Ishikawa (cell line): ENCODE measurements at regions not wholly inside any gene's neighbourhood (a gene's known extent, or its start where the extent isn't known, plus 50 kb on each side); places are given as distances from the start of the nearest gene placed in this dataset.

Experiments
- CEBPB ChIP-seq: IDR thresholded peaks from 2 replicates; pipeline ENCODE4 v1.6.1; 2012
- CREB1 ChIP-seq: IDR thresholded peaks from 2 replicates; pipeline ENCODE4 v1.6.1; 2012; ENCODE audit warnings: low read depth
- EGR1 ChIP-seq: IDR thresholded peaks from 2 replicates; pipeline ENCODE4 v1.6.1; 2012
- EP300 ChIP-seq: IDR thresholded peaks from 2 replicates; pipeline ENCODE4 v1.6.1; 2012; ENCODE audit warnings: borderline replicate concordance
- FOXM1 ChIP-seq: IDR thresholded peaks from 2 replicates; pipeline ENCODE4 v1.6.1; 2012; ENCODE audit warnings: low read depth, borderline replicate concordance
- NFIC ChIP-seq: IDR thresholded peaks from 2 replicates; pipeline ENCODE4 v1.6.1; 2012
- RAD21 ChIP-seq: IDR thresholded peaks from 2 replicates; pipeline ENCODE4 v1.6.1; 2012; ENCODE audit warnings: low read depth
- TAF1 ChIP-seq: IDR thresholded peaks from 2 replicates; pipeline ENCODE4 v1.6.1; 2012; ENCODE audit warnings: low read depth, mild to moderate bottlenecking
- TCF12 ChIP-seq: IDR thresholded peaks from 2 replicates; pipeline ENCODE4 v1.6.1; 2012; ENCODE audit warnings: low read depth
- TEAD4 ChIP-seq: IDR thresholded peaks from 2 replicates; pipeline ENCODE4 v1.6.1; 2012
- YY1 ChIP-seq: IDR thresholded peaks from 2 replicates; pipeline ENCODE4 v1.6.1; 2012; ENCODE audit warnings: low read depth
- ZBTB7A ChIP-seq: IDR thresholded peaks from 2 replicates; pipeline ENCODE4 v1.6.1; 2012; ENCODE audit warnings: low read depth
- TF ChIP-seq, protein P1 (sequence below): IDR thresholded peaks from 2 replicates; pipeline ENCODE4 v1.6.1; 2012
- TF ChIP-seq, protein P2 (sequence below): IDR thresholded peaks from 2 replicates; pipeline ENCODE4 v1.6.1; 2012; ENCODE audit warnings: low read depth, mild to moderate bottlenecking
- TF ChIP-seq, protein P3 (sequence below): IDR thresholded peaks from 2 replicates; pipeline ENCODE4 v1.6.1; 2012

DNA sequence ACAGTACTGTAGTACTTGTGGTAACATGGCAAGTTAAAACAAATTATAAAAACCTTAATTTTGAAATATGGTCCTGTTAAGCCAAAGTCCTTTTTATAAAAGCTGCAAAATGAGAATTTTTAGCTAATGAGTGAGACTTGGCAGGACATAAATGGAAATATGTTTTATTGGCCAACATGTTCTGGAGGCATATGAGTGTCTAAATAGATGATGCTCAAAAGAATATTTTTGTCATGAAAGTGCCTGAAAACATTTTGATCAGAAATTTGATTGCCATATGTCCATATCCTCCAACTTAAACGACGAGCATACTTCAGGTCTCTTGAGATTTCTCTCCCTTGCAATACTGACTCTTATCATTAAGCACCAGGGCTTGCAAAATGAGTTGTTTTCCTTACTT is 972.6 kb downstream of the TMTC2 start:
- TF ChIP-seq EGR1 = no peak
- TF ChIP-seq RAD21 = no peak
- no peak for TF ChIP-seq CREB1
- TF ChIP-seq, protein P1, sequence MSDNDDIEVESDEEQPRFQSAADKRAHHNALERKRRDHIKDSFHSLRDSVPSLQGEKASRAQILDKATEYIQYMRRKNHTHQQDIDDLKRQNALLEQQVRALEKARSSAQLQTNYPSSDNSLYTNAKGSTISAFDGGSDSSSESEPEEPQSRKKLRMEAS = no peak
- TF ChIP-seq TCF12 = no peak

DNA sequence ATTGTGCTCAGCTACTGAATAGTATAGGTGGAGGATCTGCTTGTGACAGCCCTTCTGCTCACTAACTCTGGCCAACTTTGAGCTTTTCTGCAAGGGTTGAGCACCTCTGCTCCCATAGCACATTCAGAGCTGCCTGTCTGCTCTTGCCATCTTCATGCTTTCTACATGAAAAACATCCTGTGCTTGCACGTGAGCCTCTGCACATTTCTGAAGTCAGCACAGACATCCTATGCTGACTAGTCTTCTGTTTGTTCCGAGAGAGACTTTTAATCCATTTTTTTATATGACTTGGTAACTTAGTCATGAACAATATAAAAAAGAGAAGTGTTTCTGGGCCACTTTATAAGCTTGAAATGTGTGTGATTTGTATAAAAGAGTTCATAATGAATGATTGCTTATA is 969.3 kb downstream of the TMTC2 start:
- TF ChIP-seq, protein P1 = no peak
- TF ChIP-seq TAF1 = no peak
- TF ChIP-seq, protein P2, sequence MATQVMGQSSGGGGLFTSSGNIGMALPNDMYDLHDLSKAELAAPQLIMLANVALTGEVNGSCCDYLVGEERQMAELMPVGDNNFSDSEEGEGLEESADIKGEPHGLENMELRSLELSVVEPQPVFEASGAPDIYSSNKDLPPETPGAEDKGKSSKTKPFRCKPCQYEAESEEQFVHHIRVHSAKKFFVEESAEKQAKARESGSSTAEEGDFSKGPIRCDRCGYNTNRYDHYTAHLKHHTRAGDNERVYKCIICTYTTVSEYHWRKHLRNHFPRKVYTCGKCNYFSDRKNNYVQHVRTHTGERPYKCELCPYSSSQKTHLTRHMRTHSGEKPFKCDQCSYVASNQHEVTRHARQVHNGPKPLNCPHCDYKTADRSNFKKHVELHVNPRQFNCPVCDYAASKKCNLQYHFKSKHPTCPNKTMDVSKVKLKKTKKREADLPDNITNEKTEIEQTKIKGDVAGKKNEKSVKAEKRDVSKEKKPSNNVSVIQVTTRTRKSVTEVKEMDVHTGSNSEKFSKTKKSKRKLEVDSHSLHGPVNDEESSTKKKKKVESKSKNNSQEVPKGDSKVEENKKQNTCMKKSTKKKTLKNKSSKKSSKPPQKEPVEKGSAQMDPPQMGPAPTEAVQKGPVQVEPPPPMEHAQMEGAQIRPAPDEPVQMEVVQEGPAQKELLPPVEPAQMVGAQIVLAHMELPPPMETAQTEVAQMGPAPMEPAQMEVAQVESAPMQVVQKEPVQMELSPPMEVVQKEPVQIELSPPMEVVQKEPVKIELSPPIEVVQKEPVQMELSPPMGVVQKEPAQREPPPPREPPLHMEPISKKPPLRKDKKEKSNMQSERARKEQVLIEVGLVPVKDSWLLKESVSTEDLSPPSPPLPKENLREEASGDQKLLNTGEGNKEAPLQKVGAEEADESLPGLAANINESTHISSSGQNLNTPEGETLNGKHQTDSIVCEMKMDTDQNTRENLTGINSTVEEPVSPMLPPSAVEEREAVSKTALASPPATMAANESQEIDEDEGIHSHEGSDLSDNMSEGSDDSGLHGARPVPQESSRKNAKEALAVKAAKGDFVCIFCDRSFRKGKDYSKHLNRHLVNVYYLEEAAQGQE = no peak
- no peak for TF ChIP-seq EGR1
- TF ChIP-seq TEAD4 = no peak

DNA sequence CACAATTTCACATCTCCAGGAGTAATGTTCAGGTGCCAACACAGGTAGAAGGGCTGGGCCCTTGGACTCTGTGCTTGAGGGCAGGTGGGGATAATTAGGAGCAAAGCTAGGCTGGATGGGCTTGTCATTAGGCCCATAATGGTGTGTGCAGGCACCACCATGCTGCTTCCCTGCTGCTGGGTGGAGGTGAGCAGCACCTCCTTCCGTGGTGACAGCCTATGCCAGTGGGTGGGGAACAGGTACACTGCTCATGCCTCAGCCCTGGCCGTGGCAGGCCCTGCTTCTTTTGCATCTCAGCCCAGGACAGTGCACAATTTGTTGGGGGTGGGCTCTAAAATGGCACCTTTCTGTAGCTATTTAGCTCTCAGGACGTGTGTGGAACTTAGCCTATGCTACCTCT is 955.5 kb downstream of the TMTC2 start:
- TF ChIP-seq CEBPB = no peak
- TF ChIP-seq TCF12 = no peak
- no peak for TF ChIP-seq ZBTB7A

DNA sequence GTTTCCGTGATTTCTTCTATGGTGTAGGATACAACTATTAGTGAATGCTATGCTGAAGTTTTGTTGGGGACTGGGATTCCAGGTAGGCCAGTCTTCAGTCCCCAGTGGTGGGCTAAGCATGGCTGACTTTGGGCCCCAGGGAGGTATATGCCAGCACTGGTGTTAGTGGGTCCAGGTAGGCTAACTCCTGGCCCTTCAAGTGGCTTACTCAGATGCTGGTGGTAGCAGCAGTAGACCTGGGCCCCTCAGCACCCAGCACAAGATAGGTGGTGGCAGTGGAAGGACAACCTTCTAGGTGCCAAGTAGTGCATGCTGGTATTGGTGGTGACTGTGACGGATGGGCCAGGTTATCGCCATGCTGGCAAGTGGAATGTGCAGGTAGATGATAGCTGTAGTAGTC is 955.1 kb downstream of the TMTC2 start:
- TF ChIP-seq CEBPB (no peak), CREB1 (no peak), RAD21 (no peak), NFIC (no peak), EP300 (no peak), FOXM1 (no peak), YY1 (no peak)
- TF ChIP-seq, protein P2 = no peak
- TF ChIP-seq, protein P1 = no peak
- TF ChIP-seq, protein P3, sequence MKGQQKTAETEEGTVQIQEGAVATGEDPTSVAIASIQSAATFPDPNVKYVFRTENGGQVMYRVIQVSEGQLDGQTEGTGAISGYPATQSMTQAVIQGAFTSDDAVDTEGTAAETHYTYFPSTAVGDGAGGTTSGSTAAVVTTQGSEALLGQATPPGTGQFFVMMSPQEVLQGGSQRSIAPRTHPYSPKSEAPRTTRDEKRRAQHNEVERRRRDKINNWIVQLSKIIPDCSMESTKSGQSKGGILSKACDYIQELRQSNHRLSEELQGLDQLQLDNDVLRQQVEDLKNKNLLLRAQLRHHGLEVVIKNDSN = no peak

DNA sequence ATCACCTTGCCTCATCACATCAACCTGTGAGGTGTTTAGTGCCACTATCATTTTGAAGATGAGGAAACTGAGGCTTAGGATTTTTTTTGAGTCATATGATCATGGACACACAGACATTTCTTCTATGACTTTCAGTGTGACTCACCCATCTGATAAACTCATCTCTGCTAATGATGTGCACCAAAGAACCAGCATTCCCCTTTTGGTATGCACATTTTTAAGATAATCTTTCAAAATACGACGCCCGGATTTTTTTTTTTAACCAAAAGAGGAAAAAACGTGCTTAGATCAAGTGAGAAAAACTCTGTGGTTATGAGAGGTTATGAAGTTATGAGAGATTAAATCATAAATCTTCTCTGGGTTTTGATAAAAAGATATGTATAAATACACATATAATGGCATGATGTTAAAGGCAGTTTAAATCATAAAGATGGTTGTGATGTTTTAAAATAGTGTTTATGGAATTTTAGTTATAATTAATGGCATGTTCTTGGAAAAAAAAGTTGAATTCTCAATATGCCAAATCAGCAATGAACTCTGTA is 948.1 kb downstream of the TMTC2 start:
- TF ChIP-seq NFIC = no peak
- TF ChIP-seq FOXM1 = no peak
- TF ChIP-seq, protein P2 = no peak

DNA sequence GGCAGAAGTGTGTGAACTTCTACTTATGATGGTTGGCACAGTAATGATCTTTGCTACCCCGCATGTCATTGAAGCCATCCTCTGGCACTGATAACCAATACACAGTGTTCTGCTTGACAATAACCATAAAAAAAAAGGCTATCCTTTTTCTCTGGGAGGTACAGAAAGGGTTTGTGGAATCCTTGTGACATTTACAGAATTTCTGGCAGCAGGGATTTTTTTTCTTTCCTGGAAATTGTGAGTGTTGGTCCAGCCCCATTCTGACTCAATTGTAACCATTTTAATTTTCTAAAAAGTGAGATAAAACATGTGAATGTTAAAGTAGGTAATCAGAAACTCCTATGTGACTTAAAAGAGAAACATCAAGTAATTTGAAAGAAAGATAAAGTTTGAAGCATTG is 943.8 kb downstream of the TMTC2 start:
- TF ChIP-seq, protein P1 = no peak
- TF ChIP-seq FOXM1 = no peak
- TF ChIP-seq, protein P3 = no peak
- TF ChIP-seq CEBPB = no peak
- no peak for TF ChIP-seq CREB1
- TF ChIP-seq TAF1 = no peak
- no peak for TF ChIP-seq YY1
- TF ChIP-seq ZBTB7A = no peak
- TF ChIP-seq EGR1 = no peak
- no peak for TF ChIP-seq EP300
